GM13976 (cell line): ENCODE measurements at regions not wholly inside any gene's neighbourhood (a gene's known extent, or its start where the extent isn't known, plus 50 kb on each side); places are given as distances from the start of the nearest gene placed in this dataset.

ENCODE experiments used
- DNase-seq: peaks from one replicate; pipeline ENCODE4 v3.0.0; 2012; ENCODE audit warnings: low spot score
- CTCF ChIP-seq: IDR thresholded peaks from 2 replicates; pipeline ENCODE4 v1.5.1; 2012; ENCODE audit warnings: borderline replicate concordance, mild to moderate bottlenecking; ENCODE audit not compliant: insufficient read depth; ENCODE audit errors: extremely low read depth, missing control alignments, control extremely low read depth
- in situ Hi-C: fragments of 300-500 bp; cut with MboI; formaldehyde crosslinking; loops from one replicate; pipeline ENCODE4 v1.12.0; 2022; ENCODE audit warnings: low sequenced_read_pairs, mixed read lengths, inconsistent platforms; ENCODE audit not compliant: unreplicated experiment

GRCh38 chr1:60572378-60572777 is 498.8 kb upstream of the C1orf87 start:
- no peak for TF ChIP-seq CTCF
- no peak for DNase-seq
- in situ Hi-C loops = no loop called here

DNA sequence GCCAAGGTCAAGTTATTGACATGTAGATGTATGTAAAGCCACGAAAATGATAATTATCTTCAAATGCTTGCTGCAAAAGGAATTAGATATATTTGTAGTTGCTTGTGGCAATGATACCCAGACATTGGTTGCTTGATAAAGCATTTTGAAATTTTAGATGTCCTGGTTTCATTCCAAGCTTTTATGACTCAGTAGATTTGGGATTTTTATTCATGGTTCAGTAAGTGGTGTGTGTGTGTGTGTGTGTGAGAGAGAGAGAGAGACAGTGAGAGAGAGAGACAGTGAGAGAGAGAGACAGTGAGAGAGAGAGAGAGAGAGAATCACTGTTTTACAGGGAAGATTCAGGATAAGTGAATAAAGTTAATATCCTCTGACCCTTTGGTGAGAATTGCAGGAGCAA is 498.2 kb upstream of the C1orf87 start:
- no peak for TF ChIP-seq CTCF
- in situ Hi-C loops = no loop called here
- DNase-seq = no peak

DNA sequence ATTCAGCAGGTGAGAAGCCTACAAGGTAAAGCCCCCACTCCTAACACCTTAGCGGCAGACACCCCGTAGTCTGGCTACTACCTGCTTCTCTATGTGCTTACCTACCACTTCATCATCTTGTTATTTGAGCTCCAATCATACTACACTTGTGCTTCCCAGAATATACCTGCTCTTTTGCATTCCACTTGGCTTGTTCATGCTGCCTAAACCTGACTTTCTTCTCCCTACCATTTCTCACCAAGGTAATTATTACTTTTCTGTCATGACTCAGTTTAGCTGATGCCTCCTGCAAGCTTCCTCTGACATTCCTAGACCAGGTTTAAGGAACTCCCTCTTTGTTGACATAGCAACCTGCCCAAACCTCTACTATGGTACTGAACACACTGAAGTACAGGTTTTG is 495.6 kb upstream of the C1orf87 start:
- in situ Hi-C loops = no loop called here
- DNase-seq = no peak
- no peak for TF ChIP-seq CTCF

GRCh38 chr1:60567256-60567655 is 493.7 kb upstream of the C1orf87 start:
- in situ Hi-C loops = no loop called here
- DNase-seq = no peak
- no peak for TF ChIP-seq CTCF

- no peak for DNase-seq
- in situ Hi-C loops = no loop called here
- TF ChIP-seq CTCF = no peak
Observed at GRCh38 chr1:60564916-60565750, 491.6 kb upstream of the C1orf87 start.

GRCh38 chr1:60563777-60564535 is 490.4 kb upstream of the C1orf87 start:
- TF ChIP-seq CTCF = no peak
- no peak for DNase-seq
- in situ Hi-C loops = no loop called here
